Left lung (tissue), 4 donors: ENCODE measurements at regions not wholly inside any gene's neighbourhood (a gene's known extent, or its start where the extent isn't known, plus 50 kb on each side); places are given as distances from the start of the nearest gene placed in this dataset.

Experiments
- ATAC-seq: fragments of 200-7000 bp; cut with Tn5 transposase; one replicate; pipeline ENCODE4 v1.9.1; 2020; ENCODE audit warnings: moderate library complexity
- DNase-seq, 4 donors: peaks; one replicate each; pipeline ENCODE4 v3.0.0-alpha.2; 2013 to 2020
- H3K27ac ChIP-seq, 2 donors: fragments of 200-600 bp; sonication (generic) in 1 of 2; one replicate each; pipeline versions ENCODE4 v1.5.0 to v1.8.0; 2020 to 2021
- H3K27me3 ChIP-seq, 2 donors: fragments of 200-600 bp; sonication (generic) in 1 of 2; one replicate each; pipeline versions ENCODE4 v1.5.0 to v1.8.0; 2020 to 2021
- H3K36me3 ChIP-seq, 2 donors: fragments of 200-600 bp; sonication (generic) in 1 of 2; one replicate each; pipeline versions ENCODE4 v1.5.0 to v1.8.0; 2020 to 2021
- H3K4me1 ChIP-seq, 2 donors: fragments of 200-600 bp; one replicate each; pipeline ENCODE4 v1.8.0; 2021
- H3K4me3 ChIP-seq, 2 donors: fragments of 200-600 bp; sonication (generic) in 1 of 2; one replicate each; pipeline versions ENCODE4 v1.5.0 to v1.8.0; 2020 to 2021; ENCODE audit warnings: mild to moderate bottlenecking in 1 of 2
- H3K9me3 ChIP-seq, 2 donors: fragments of 200-600 bp; sonication (generic) in 1 of 2; one replicate each; pipeline versions ENCODE4 v1.5.0 to v1.8.0; 2020 to 2021
- intact Hi-C, 2 donors: fragments of 100-400 bp; cut with DNase I; formaldehyde crosslinking; loops; one replicate each; pipeline versions ENCODE4 v1.11.2 to v1.14.2; 2022
- TF ChIP-seq, protein P1 (sequence below), 2 donors: fragments of 200-600 bp; sonication (generic) in 1 of 2; IDR thresholded peaks; one replicate each; pipeline versions ENCODE4 v1.5.0 to v1.8.0; 2021; ENCODE audit warnings: antibody characterized with exemption in 2 of 2
- donor health status: DM: no; HTN: yes; CAD: no.
- donor health status: DM: no; HTN: no; CAD: no.

DNA sequence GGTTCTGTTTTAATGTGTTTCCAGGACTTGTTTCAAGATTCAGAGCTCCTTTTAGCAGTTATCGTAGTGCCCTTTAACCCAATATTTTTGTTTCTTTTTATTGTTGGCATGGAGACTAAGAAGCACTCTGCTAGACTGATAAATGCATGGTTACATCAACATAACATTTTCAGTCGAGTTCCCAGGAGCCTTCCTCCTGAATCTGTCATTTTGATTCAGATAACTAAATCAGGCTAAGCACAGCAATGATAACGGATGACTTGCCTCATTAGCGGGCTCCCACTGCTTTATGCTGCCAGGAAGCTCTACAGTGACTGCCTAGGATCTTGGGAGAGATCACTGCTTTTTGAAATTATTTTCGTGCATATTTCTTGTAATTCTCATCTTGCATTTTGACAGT is 772.8 kb upstream of the GJE1 start:
- intact Hi-C loops: no loop called here
- H3K36me3 ChIP-seq: no peaks in the 10 kb centered on the region
- H3K27me3 ChIP-seq: no peaks in the 10 kb centered on the region
- no peak for ATAC-seq
- H3K27ac ChIP-seq: no peak overlapping the region
- no peaks in the 10 kb centered on the region for H3K4me1 ChIP-seq
- peak in 1 of 4 donors; percentile 25 for DNase-seq
- peaks cover 0 to 5% of the 10 kb centered on the region in 2 donors for H3K9me3 ChIP-seq
- no peak overlapping the region for H3K4me3 ChIP-seq
- TF ChIP-seq, protein P1, sequence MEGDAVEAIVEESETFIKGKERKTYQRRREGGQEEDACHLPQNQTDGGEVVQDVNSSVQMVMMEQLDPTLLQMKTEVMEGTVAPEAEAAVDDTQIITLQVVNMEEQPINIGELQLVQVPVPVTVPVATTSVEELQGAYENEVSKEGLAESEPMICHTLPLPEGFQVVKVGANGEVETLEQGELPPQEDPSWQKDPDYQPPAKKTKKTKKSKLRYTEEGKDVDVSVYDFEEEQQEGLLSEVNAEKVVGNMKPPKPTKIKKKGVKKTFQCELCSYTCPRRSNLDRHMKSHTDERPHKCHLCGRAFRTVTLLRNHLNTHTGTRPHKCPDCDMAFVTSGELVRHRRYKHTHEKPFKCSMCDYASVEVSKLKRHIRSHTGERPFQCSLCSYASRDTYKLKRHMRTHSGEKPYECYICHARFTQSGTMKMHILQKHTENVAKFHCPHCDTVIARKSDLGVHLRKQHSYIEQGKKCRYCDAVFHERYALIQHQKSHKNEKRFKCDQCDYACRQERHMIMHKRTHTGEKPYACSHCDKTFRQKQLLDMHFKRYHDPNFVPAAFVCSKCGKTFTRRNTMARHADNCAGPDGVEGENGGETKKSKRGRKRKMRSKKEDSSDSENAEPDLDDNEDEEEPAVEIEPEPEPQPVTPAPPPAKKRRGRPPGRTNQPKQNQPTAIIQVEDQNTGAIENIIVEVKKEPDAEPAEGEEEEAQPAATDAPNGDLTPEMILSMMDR (IDR thresholded peaks at IDR 0.05): no peak

DNA sequence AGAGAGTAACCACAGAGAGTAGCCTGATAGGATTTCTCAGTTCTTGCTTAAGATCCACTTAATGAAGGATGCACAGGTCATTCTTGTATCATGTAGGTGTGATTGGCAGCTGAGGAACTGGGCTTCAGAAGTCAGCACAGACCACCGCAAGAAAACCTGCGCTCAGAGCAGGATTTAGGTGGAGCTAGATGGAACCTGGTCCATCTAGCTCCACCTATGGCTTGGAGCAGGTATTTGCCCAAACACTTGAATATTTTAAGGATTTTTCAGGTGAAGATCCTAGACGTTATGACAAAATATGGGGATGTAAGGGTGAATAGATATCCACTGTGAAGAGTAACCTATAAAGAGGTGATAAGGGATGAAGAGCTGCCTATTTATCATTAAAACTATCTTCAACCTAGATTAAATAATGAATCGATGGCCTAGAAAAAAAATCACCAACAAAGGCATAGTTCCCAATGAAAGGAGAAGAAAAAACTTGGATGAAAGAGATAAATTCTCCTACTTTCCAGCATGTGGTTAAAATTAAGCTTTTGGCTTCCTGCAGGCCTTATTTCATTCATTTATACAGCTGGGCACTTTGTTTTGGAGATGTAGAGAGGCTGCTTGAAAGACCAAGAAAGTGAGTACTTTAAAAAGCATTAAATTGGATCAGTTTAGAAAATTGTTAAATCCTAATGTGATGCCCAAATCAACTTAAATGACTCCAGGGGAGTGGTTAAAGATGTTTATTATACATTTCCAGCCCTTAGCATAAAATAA is 778.4 kb upstream of the GJE1 start:
- peaks cover 0 to 5% of the 10 kb centered on the region in 2 donors for H3K9me3 ChIP-seq
- H3K4me1 ChIP-seq: no peaks in the 10 kb centered on the region
- H3K4me3 ChIP-seq: no peak overlapping the region
- no peaks in the 10 kb centered on the region for H3K27me3 ChIP-seq
- no peaks in the 10 kb centered on the region for H3K36me3 ChIP-seq
- ATAC-seq: peak; percentile 16
- TF ChIP-seq, protein P1 (IDR thresholded peaks at IDR 0.05): no peak
- no peak overlapping the region for H3K27ac ChIP-seq
- intact Hi-C loops: no loop called here
- no peak for DNase-seq

DNA sequence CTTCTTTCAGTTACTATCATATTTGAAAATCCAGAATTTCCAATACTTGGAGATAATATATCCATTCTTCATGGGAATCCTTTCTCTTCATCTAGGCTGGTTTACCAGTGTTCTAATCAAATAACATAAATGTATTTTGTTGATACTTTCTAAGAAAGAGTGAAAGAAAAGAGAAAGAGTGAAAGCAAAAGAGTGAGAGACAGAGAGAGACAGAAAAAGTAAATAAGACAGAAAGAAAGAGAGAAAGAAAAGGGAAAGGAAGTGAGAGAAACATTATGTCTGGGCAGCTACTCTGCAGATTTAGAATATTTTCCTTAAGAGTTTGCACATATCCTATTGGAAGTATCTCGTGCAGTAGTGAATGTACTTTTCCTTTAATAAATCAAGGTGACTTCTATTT is 781.0 kb upstream of the GJE1 start:
- Histone ChIP-seq H3K36me3 (no peaks in the 10 kb centered on the region), H3K27ac (no peak overlapping the region), H3K4me1 (no peaks in the 10 kb centered on the region), H3K27me3 (no peaks in the 10 kb centered on the region), H3K9me3 (peaks cover 0 to under 1% of the 10 kb centered on the region in 2 donors), H3K4me3 (no peak overlapping the region)
- DNase-seq: no peak
- intact Hi-C loops: no loop called here
- TF ChIP-seq, protein P1 (IDR thresholded peaks at IDR 0.05): no peak
- ATAC-seq: no peak

DNA sequence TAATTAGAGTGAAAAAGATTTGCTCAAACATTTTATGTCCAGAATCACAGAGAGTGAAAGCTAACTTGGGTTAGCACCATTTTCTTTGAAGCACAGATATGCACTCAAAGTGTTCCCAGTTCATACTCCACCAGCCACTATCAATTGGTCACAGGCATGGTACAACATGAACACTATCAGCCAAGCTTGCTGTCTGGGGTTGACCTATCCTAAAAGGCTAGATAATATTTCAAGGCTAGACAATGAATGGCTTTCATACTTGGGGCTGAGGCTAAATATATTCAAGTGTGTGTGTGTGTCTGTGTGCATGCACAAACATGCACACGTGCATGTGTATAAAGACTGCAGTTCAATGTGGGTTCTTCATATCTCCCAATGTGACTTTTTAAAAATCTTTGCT is 783.0 kb upstream of the GJE1 start:
- TF ChIP-seq, protein P1 (IDR thresholded peaks at IDR 0.05): no peak
- ATAC-seq (no peak), DNase-seq (no peak)
- Histone ChIP-seq H3K27ac (no peak overlapping the region), H3K4me3 (no peak overlapping the region), H3K27me3 (no peaks in the 10 kb centered on the region), H3K9me3 (no peaks in the 10 kb centered on the region), H3K4me1 (no peaks in the 10 kb centered on the region), H3K36me3 (no peaks in the 10 kb centered on the region)
- intact Hi-C loops: no loop called here

DNA sequence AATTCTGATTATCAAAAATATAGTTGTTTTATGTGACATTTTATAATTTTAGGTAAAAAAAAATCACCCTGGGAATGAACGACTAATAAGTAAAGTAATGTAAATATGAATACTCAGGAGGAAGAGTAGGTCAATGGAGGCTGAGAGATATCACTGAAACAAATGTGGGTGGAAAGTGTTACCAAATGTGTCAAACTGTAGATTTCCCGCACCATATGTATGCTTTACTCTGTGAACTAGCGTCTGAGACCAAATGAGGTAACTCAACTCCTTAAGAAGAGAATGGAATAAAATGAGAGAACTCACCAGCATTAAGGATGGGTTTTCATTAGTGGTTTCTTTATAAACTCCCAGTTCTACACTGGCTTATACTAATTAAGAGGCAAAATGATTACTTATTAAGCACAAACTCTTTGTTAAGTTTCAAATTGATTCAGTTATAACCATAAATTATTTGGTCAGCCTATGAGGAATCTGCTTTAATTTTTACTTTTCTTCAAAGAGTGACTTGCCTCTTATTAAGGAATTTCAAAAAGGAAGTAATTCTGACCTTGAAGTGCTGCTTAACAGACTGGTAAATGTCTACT is 784.7 kb upstream of the GJE1 start:
- H3K27me3 ChIP-seq: no peaks in the 10 kb centered on the region
- ATAC-seq: no peak
- H3K27ac ChIP-seq: no peak overlapping the region
- no peak for DNase-seq
- intact Hi-C loops: no loop called here
- H3K4me3 ChIP-seq: no peak overlapping the region
- H3K9me3 ChIP-seq: no peaks in the 10 kb centered on the region
- H3K36me3 ChIP-seq: no peaks in the 10 kb centered on the region
- TF ChIP-seq, protein P1 (IDR thresholded peaks at IDR 0.05): no peak
- no peaks in the 10 kb centered on the region for H3K4me1 ChIP-seq
